Jurkat, Clone E6-1 (cell line): ENCODE measurements at regions not wholly inside any gene's neighbourhood (a gene's known extent, or its start where the extent isn't known, plus 50 kb on each side); places are given as distances from the start of the nearest gene placed in this dataset.

ENCODE experiments used
- DNase-seq: peaks from one replicate; pipeline ENCODE4 v3.0.0-alpha.2; 2011; ENCODE audit warnings: low read depth, low spot score
- H3K4me3 ChIP-seq: 2 replicates; pipeline ENCODE4 v1.5.1; 2011; ENCODE audit warnings: mild to moderate bottlenecking, low read length, control low read depth, moderate library complexity

DNA sequence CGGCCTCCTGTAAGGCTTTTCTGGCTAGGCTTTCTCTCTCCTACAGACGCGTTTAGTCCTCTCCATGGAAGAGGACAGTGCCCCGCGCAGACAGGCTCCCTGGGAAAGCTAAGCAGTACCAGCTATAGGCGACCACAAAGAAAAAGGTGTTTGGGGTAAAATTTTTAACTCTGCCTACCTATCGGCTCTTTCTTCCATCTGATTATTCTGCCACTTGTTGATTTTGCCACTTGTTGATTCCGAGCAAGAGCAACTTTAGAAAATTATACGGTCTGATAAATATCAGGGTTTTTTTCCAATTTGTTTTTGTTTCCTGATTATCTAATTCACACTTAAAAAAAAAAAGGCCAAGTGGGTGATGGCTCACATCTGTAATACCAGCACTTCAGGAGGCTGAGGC, 1600.5 kb upstream of the TENM3 start:
- no peak for DNase-seq
- H3K4me3 ChIP-seq, result no peak overlapping the region

- no peak overlapping the region for H3K4me3 ChIP-seq
- no peak for DNase-seq
Measured at GRCh38 chr4:180650273-180650672, 1592.9 kb upstream of the TENM3 start.

GRCh38 chr4:180652533-180652932, 1590.7 kb upstream of the TENM3 start:
- H3K4me3 ChIP-seq, result no peak overlapping the region
- DNase-seq, result no peak

GRCh38 chr4:180655886-180656285, 1587.3 kb upstream of the TENM3 start:
- DNase-seq, result no peak
- H3K4me3 ChIP-seq, result no peak overlapping the region

- no peak for DNase-seq
- H3K4me3 ChIP-seq, result no peak overlapping the region
Measured at GRCh38 chr4:180657881-180658280, 1585.3 kb upstream of the TENM3 start.

GRCh38 chr4:180664766-180665368, 1578.3 kb upstream of the TENM3 start:
- DNase-seq, result peak; percentile 77

GRCh38 chr4:180665481-180665880, 1577.7 kb upstream of the TENM3 start:
- no peak overlapping the region for H3K4me3 ChIP-seq
- no peak for DNase-seq

More at GRCh38 chr4:180664766-180665368, 1578.3 kb upstream of the TENM3 start:
- H3K4me3 ChIP-seq, result no peak overlapping the region

DNA sequence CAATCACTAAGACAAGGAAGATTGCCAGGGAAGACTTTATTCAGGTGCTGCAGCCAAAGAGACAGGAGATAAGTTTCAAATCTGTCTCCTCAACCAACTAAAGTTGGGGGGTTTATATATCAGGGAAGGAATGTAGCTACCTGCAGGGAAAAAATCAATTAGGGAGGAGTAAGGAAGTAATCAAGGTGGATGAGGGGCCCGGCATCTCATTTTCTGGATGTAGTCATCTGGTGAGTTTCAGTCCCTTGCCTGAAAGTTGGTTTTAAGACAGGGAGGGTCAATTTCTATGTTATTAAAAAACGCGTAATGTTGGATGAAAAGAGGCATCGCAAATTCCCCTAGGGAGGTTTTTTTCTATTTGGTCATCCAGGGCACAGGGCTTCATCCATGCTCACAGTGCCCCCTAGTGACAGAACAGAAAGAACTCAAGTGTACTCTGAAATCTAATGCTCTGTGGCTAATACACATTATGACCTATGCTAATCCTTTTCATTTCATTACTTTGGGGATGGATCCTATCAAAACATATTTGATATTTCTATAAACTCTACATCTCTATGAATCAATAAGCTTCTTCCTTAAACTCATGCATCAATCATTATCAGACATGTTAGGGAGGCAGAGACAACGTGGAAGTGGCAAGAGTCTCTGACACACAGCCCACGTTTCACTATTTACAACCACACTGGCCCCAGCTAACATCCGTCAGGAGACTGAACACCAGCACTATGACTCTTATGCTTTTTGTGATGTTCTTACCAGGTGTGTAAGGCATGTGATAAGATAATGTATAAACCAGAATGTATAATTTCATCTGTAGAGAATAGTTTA, 1577.0 kb upstream of the TENM3 start:
- no peak overlapping the region for H3K4me3 ChIP-seq
- peak; percentile 27 for DNase-seq

DNA sequence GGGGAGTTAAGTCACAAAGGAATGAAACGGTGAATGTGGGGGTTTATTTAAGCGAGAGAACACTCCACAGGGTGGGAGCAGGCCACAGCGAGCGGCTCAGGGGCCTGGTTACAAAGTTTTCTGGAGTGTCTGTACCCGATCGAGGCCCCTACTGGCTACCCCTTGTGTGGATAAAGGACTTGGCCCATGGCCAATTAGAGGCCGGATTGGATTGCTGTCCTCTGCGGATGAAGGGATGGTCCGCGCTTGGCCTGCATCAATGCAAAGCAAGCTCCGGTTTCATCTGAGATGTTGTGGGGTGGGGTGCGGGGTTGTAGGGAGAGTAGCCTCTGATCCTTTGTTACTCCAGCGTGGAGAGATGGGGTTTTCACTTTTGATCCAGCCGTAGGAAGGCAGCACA, 1574.5 kb upstream of the TENM3 start:
- no peak for DNase-seq
- H3K4me3 ChIP-seq, result no peak overlapping the region

DNA sequence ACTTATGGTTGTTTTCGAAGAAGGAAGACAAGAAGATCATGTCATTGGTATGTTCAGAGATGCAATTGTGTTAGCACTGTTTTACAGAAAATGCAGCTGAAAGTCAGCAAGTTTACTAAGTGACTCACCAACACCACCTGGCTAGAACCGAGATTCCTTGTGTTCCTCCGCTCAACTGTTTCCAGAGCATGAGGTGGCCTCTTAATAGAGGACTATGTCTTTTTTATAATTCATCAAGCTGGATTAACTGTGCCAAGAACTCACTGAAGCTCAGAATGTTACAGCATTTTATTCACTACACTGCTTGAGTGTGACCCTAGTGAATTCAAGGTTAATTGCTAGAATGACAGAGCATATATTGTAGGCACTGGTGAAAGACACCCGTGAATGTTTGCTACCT, 1573.5 kb upstream of the TENM3 start:
- no peak for DNase-seq

DNA sequence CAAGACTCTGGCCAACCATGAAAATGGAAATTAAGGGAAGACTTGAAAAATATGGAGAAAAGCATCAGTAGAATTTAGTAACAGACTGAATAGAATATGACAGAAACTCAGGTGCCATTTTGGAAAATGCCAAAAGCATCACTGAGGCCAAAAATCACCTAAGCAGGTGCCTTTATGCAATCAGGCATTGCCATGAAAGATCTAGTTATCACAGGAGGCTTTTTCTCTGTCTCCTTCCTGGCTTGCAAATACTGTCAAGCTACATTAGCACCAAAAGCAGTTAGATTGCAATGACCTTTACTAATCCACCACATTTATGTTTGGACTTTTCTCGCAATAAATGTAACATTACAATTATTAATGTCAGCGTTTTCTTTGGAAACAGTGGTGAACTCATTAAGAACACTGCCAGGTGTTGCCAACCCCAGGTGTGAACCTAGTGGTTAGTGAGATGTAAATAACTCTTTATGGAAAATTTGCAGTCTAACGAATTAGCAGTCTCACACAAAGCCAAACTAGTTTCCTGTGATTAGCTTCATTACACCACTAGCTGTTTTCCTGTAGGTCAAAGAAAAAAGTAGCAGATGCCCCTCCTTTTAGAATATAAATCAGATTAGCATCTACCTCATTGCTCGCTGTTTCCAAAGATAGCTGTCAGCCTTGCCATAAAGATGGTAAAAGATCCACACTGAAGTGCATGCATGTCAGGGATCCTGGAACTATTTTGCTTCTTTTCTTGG, 1568.4 kb upstream of the TENM3 start:
- no peak overlapping the region for H3K4me3 ChIP-seq
- no peak for DNase-seq

More for the DNA sequence above, 1573.5 kb upstream of the TENM3 start:
- H3K4me3 ChIP-seq, result no peak overlapping the region

DNA sequence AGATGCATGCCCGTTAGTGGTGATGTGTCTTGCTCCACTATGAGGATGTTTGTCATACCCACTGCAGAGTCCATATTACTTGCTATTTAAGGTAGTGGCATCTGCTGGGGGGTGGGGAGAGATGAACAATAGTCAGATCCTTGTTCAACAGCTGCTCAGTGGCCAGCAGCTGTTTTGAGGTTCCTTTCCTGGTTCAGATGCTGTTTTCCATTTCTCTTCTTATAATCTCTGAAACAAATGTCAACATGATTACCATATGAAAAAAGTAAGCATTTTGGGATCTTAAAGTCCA, 1567.9 kb upstream of the TENM3 start:
- H3K4me3 ChIP-seq, result no peak overlapping the region

GRCh38 chr4:180680305-180680704, 1562.9 kb upstream of the TENM3 start:
- no peak for DNase-seq
- H3K4me3 ChIP-seq, result no peak overlapping the region

More for the DNA sequence above, 1567.9 kb upstream of the TENM3 start:
- DNase-seq, result no peak

- H3K4me3 ChIP-seq, result no peak overlapping the region
- DNase-seq, result no peak
Measured at GRCh38 chr4:180682776-180683175, 1560.4 kb upstream of the TENM3 start.

DNA sequence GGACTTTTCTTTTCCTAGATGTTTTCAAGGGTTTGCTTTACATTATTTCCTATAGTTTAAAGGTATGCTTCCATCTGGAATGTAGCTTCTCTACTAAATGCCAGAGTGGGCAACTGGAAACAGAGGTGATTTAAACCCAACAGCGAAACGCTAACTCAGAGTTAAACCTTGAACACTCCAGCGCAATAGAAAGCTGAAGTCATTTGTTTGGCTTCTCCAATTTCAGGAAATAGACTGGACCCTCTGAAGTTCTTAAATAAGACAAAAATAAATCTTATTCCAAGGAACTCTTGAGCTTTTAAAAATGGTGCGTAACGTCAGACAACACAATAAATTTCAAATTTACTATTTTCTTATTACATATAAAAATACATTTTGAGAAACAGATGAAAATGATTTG, 1560.0 kb upstream of the TENM3 start:
- DNase-seq, result no peak
- no peak overlapping the region for H3K4me3 ChIP-seq

DNA sequence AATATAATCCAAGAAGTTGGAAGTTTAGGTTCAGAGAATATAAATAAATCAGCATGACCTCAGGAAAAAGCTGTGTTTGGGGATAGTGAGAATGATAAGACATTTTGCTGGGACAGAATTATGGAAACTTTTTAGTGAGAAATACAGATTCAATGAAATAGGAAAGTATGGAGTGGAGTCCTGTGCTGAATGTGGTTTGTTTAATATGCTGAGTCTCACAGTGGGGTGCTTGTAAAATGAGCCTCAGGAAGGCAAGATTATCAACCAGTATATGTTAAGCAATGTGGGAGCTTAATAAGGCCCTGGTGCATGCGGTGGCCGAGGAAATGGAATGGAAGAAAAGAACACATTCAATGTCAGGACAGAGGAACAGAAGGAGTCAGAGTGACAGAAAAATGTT, 1554.7 kb upstream of the TENM3 start:
- DNase-seq, result no peak
- H3K4me3 ChIP-seq, result no peak overlapping the region

DNA sequence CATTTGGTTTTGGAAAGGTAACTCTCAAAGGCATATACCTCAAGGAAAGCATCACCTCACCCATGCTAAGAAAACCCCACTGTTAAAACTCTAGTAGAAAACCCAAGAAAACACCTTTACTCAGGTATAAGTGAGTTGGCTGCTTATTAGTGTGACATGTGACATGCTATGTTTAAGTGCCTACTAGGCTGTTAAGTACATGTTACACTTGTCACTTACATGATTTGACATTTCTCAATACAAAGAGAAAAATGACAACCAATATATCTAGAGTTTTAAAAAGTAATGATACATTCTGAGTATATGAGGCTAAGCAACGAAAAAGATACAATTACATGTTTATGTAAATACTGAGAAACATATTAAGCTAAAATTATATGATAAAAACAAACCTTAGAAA, 1548.3 kb upstream of the TENM3 start:
- DNase-seq, result no peak
- H3K4me3 ChIP-seq, result no peak overlapping the region

- no peak overlapping the region for H3K4me3 ChIP-seq
- no peak for DNase-seq
Measured at GRCh38 chr4:180695851-180696250, 1547.4 kb upstream of the TENM3 start.

GRCh38 chr4:180696460-180697092, 1546.6 kb upstream of the TENM3 start:
- H3K4me3 ChIP-seq, result no peak overlapping the region
- DNase-seq, result no peak
